Left lung (tissue), 4 donors: ENCODE measurements at regions not wholly inside any gene's neighbourhood (a gene's known extent, or its start where the extent isn't known, plus 50 kb on each side); places are given as distances from the start of the nearest gene placed in this dataset.
A peak's percentile ranks its signal among the peaks of the same experiment; 100 is the strongest.

Experiments
- ATAC-seq: fragments of 200-7000 bp; cut with Tn5 transposase; one replicate; pipeline ENCODE4 v1.9.1; 2020; ENCODE audit warnings: moderate library complexity
- DNase-seq, 4 donors: peaks; one replicate each; pipeline ENCODE4 v3.0.0-alpha.2; 2013 to 2020
- H3K27ac ChIP-seq, 2 donors: fragments of 200-600 bp; sonication (generic) in 1 of 2; one replicate each; pipeline versions ENCODE4 v1.5.0 to v1.8.0; 2020 to 2021
- H3K27me3 ChIP-seq, 2 donors: fragments of 200-600 bp; sonication (generic) in 1 of 2; one replicate each; pipeline versions ENCODE4 v1.5.0 to v1.8.0; 2020 to 2021
- H3K36me3 ChIP-seq, 2 donors: fragments of 200-600 bp; sonication (generic) in 1 of 2; one replicate each; pipeline versions ENCODE4 v1.5.0 to v1.8.0; 2020 to 2021
- H3K4me1 ChIP-seq, 2 donors: fragments of 200-600 bp; one replicate each; pipeline ENCODE4 v1.8.0; 2021
- H3K4me3 ChIP-seq, 2 donors: fragments of 200-600 bp; sonication (generic) in 1 of 2; one replicate each; pipeline versions ENCODE4 v1.5.0 to v1.8.0; 2020 to 2021; ENCODE audit warnings: mild to moderate bottlenecking in 1 of 2
- H3K9me3 ChIP-seq, 2 donors: fragments of 200-600 bp; sonication (generic) in 1 of 2; one replicate each; pipeline versions ENCODE4 v1.5.0 to v1.8.0; 2020 to 2021
- intact Hi-C, 2 donors: fragments of 100-400 bp; cut with DNase I; formaldehyde crosslinking; loops; one replicate each; pipeline versions ENCODE4 v1.11.2 to v1.14.2; 2022
- TF ChIP-seq, protein P1 (sequence below), 2 donors: fragments of 200-600 bp; sonication (generic) in 1 of 2; IDR thresholded peaks; one replicate each; pipeline versions ENCODE4 v1.5.0 to v1.8.0; 2021; ENCODE audit warnings: antibody characterized with exemption in 2 of 2
- donor health status: DM: no; HTN: yes; CAD: no.
- donor health status: DM: no; HTN: no; CAD: no.

GRCh38 chr12:58575256-58575655 is 345.0 kb downstream of the LRIG3 start:
- intact Hi-C loops: no loop called here
- peak in 2 of 4 donors; percentile 65 to 79 for DNase-seq
- no peaks in the 10 kb centered on the region for H3K4me1 ChIP-seq
- peak; percentile 49 for ATAC-seq
- H3K27me3 ChIP-seq: no peaks in the 10 kb centered on the region
- no peak overlapping the region for H3K4me3 ChIP-seq
- H3K36me3 ChIP-seq: no peaks in the 10 kb centered on the region
- TF ChIP-seq, protein P1, sequence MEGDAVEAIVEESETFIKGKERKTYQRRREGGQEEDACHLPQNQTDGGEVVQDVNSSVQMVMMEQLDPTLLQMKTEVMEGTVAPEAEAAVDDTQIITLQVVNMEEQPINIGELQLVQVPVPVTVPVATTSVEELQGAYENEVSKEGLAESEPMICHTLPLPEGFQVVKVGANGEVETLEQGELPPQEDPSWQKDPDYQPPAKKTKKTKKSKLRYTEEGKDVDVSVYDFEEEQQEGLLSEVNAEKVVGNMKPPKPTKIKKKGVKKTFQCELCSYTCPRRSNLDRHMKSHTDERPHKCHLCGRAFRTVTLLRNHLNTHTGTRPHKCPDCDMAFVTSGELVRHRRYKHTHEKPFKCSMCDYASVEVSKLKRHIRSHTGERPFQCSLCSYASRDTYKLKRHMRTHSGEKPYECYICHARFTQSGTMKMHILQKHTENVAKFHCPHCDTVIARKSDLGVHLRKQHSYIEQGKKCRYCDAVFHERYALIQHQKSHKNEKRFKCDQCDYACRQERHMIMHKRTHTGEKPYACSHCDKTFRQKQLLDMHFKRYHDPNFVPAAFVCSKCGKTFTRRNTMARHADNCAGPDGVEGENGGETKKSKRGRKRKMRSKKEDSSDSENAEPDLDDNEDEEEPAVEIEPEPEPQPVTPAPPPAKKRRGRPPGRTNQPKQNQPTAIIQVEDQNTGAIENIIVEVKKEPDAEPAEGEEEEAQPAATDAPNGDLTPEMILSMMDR (IDR thresholded peaks at IDR 0.05): no peak
- no peaks in the 10 kb centered on the region for H3K9me3 ChIP-seq
- no peak overlapping the region for H3K27ac ChIP-seq

GRCh38 chr12:58576081-58576480 is 344.2 kb downstream of the LRIG3 start:
- H3K4me1 ChIP-seq: no peaks in the 10 kb centered on the region
- no peak overlapping the region for H3K4me3 ChIP-seq
- ATAC-seq (peak; percentile 44), DNase-seq (peak in 2 of 4 donors; percentile 66 to 70)
- no peaks in the 10 kb centered on the region for H3K36me3 ChIP-seq
- no peaks in the 10 kb centered on the region for H3K27me3 ChIP-seq
- intact Hi-C loops: no loop called here
- H3K9me3 ChIP-seq: no peaks in the 10 kb centered on the region
- H3K27ac ChIP-seq: no peak overlapping the region
- TF ChIP-seq, protein P1 (IDR thresholded peaks at IDR 0.05): no peak

- TF ChIP-seq, protein P1 (IDR thresholded peaks at IDR 0.05): no peak
- H3K4me3 ChIP-seq: no peak overlapping the region
- H3K4me1 ChIP-seq: no peaks in the 10 kb centered on the region
- no peaks in the 10 kb centered on the region for H3K27me3 ChIP-seq
- ATAC-seq (no peak), DNase-seq (no peak)
- H3K27ac ChIP-seq: no peak overlapping the region
- H3K9me3 ChIP-seq: no peaks in the 10 kb centered on the region
- H3K36me3 ChIP-seq: no peaks in the 10 kb centered on the region
- intact Hi-C loops: no loop called here
These were observed 343.4 kb downstream of the LRIG3 start for GRCh38 chr12:58576916-58577315.

DNA sequence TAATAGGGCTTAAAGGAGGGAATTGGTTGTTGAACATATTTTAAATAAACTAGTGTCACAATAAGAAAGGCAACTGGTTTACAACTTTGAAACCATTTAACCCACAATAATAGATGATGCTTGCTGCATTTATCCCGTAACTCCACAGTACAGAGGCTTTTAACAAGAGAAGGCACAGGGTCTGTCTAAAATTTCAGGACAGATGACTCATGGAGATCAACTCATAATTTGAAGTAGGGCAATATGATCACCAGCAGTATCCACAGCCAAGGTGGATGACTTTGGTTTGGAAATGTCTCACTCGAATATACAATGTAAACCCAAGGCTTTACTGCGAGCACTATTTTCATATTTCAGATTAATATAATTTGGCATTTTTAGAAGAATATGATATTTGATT is 340.2 kb downstream of the LRIG3 start:
- intact Hi-C loops: no loop called here
- ATAC-seq: no peak
- Histone ChIP-seq H3K27me3 (no peaks in the 10 kb centered on the region), H3K36me3 (no peaks in the 10 kb centered on the region), H3K27ac (no peak overlapping the region), H3K4me1 (no peaks in the 10 kb centered on the region), H3K9me3 (no peaks in the 10 kb centered on the region), H3K4me3 (no peak overlapping the region)
- TF ChIP-seq, protein P1 (IDR thresholded peaks at IDR 0.05): no peak
- no peak for DNase-seq

DNA sequence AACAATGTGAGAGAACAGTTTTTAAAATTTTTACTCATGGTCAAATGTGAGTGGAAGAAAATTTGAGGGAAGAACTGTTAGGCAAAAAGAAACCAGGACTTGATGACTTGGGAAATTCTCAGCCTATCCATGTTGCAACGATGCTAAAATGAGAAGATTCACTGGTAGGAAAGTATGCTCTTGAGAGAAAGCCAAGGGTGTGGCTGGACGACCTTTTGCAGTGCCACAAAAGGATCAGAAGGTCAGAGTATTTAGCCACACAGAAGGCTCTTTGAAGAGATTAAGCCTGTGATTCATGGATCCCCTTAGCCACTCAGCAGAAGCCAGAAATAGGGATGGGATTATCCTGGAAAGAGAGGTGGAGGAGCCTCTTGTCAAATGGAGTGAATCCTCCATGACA is 336.8 kb downstream of the LRIG3 start:
- H3K27me3 ChIP-seq: no peaks in the 10 kb centered on the region
- H3K36me3 ChIP-seq: no peaks in the 10 kb centered on the region
- no peak for DNase-seq
- no peaks in the 10 kb centered on the region for H3K9me3 ChIP-seq
- intact Hi-C loops: no loop called here
- H3K27ac ChIP-seq: no peak overlapping the region
- ATAC-seq: no peak
- TF ChIP-seq, protein P1 (IDR thresholded peaks at IDR 0.05): no peak
- H3K4me1 ChIP-seq: no peaks in the 10 kb centered on the region
- no peak overlapping the region for H3K4me3 ChIP-seq
